ENCODE measurements at regions not wholly inside any gene's neighbourhood (a gene's known extent, or its start where the extent isn't known, plus 50 kb on each side); places are given as distances from the start of the nearest gene placed in this dataset.
A peak's percentile ranks its signal among the peaks of the same experiment; 100 is the strongest.

GRCh38 chr12:30427555-30427954 is 268.1 kb downstream of the IPO8 start:
- no peak for TF ChIP-seq CTCF (IDR thresholded peaks at IDR 0.05; ENCODE audit: insufficient read depth, low read depth, low read length)
- H3K4me3 ChIP-seq (ENCODE audit: low read depth, low read length), result no peak overlapping the region
- DNase-seq (ENCODE audit: low read depth), result no peak

GRCh38 chr12:30425445-30425844 is 270.2 kb downstream of the IPO8 start:
- no peak for DNase-seq (ENCODE audit: low read depth)
- H3K4me3 ChIP-seq (ENCODE audit: low read depth, low read length), result no peak overlapping the region
- TF ChIP-seq CTCF (IDR thresholded peaks at IDR 0.05; ENCODE audit: insufficient read depth, low read depth, low read length), result no peak

GRCh38 chr12:30423330-30423729 is 272.3 kb downstream of the IPO8 start:
- H3K4me3 ChIP-seq (ENCODE audit: low read depth, low read length), result no peak overlapping the region
- no peak for DNase-seq (ENCODE audit: low read depth)
- TF ChIP-seq CTCF (IDR thresholded peaks at IDR 0.05; ENCODE audit: insufficient read depth, low read depth, low read length), result no peak

- no peak for TF ChIP-seq CTCF (IDR thresholded peaks at IDR 0.05; ENCODE audit: insufficient read depth, low read depth, low read length)
- DNase-seq (ENCODE audit: low read depth), result no peak
- no peak overlapping the region for H3K4me3 ChIP-seq (ENCODE audit: low read depth, low read length)
Measured at GRCh38 chr12:30422844-30423243, 272.8 kb downstream of the IPO8 start.

- no peak for TF ChIP-seq CTCF (IDR thresholded peaks at IDR 0.05; ENCODE audit: insufficient read depth, low read depth, low read length)
- no peak overlapping the region for H3K4me3 ChIP-seq (ENCODE audit: low read depth, low read length)
- DNase-seq (ENCODE audit: low read depth), result peak; percentile 22
Measured at GRCh38 chr12:30420561-30420960, 275.1 kb downstream of the IPO8 start.

GRCh38 chr12:30417697-30418231 is 277.9 kb downstream of the IPO8 start:
- no peak overlapping the region for H3K4me3 ChIP-seq (ENCODE audit: low read depth, low read length)
- DNase-seq (ENCODE audit: low read depth), result peak; percentile 87

More at GRCh38 chr12:30417697-30418231, 277.9 kb downstream of the IPO8 start:
- TF ChIP-seq CTCF (IDR thresholded peaks at IDR 0.05; ENCODE audit: insufficient read depth, low read depth, low read length), result no peak
